GM18909 (cell line): ENCODE measurements at regions not wholly inside any gene's neighbourhood (a gene's known extent, or its start where the extent isn't known, plus 50 kb on each side); places are given as distances from the start of the nearest gene placed in this dataset.

Experiments used
- ATAC-seq: cut with Tn5 transposase; IDR thresholded peaks from one replicate; pipeline ENCODE4 v1.9.1; 2021; ENCODE audit warnings: mild to moderate bottlenecking; ENCODE audit not compliant: unreplicated experiment, poor library complexity

- no peak for ATAC-seq
These were observed 103.2 kb downstream of the BTBD3 start for GRCh38 chr20:12020846-12021245.

GRCh38 chr20:12022126-12022525 is 104.4 kb downstream of the BTBD3 start:
- no peak for ATAC-seq

GRCh38 chr20:12023194-12023795 is 105.6 kb downstream of the BTBD3 start:
- ATAC-seq, result peak; percentile 95

GRCh38 chr20:12028771-12029170 is 111.1 kb downstream of the BTBD3 start:
- ATAC-seq, result no peak

- no peak for ATAC-seq
These were observed 112.8 kb downstream of the BTBD3 start for GRCh38 chr20:12030470-12030869.

GRCh38 chr20:12036142-12036541 is 118.4 kb downstream of the BTBD3 start:
- no peak for ATAC-seq

- ATAC-seq, result no peak
These were observed 119.8 kb downstream of the BTBD3 start for GRCh38 chr20:12037521-12037920.

- ATAC-seq, result no peak
These were observed 122.6 kb downstream of the BTBD3 start for GRCh38 chr20:12040261-12040660.

- ATAC-seq, result no peak
These were observed 127.3 kb downstream of the BTBD3 start for GRCh38 chr20:12044969-12045368.

- ATAC-seq, result no peak
These were observed 130.2 kb downstream of the BTBD3 start for GRCh38 chr20:12047838-12048432.

GRCh38 chr20:12049125-12049524 is 131.4 kb downstream of the BTBD3 start:
- no peak for ATAC-seq

GRCh38 chr20:12051206-12052163 is 133.8 kb downstream of the BTBD3 start:
- ATAC-seq, result no peak

- ATAC-seq, result peak; percentile 66
These were observed 135.7 kb downstream of the BTBD3 start for GRCh38 chr20:12053353-12053752.

GRCh38 chr20:12054556-12054955 is 136.9 kb downstream of the BTBD3 start:
- no peak for ATAC-seq

- no peak for ATAC-seq
These were observed 137.5 kb downstream of the BTBD3 start for GRCh38 chr20:12055161-12055560.

- no peak for ATAC-seq
These were observed 139.1 kb downstream of the BTBD3 start for GRCh38 chr20:12056839-12057238.

GRCh38 chr20:12057778-12058177 is 140.1 kb downstream of the BTBD3 start:
- ATAC-seq, result no peak

- no peak for ATAC-seq
These were observed 140.5 kb downstream of the BTBD3 start for GRCh38 chr20:12058216-12058615.

- ATAC-seq, result no peak
These were observed 143.8 kb downstream of the BTBD3 start for GRCh38 chr20:12061466-12061865.

- ATAC-seq, result no peak
These were observed 145.5 kb downstream of the BTBD3 start for GRCh38 chr20:12063106-12063684.

- ATAC-seq, result no peak
These were observed 146.8 kb downstream of the BTBD3 start for GRCh38 chr20:12064540-12064939.
